ENCODE measurements at regions not wholly inside any gene's neighbourhood (a gene's known extent, or its start where the extent isn't known, plus 50 kb on each side); places are given as distances from the start of the nearest gene placed in this dataset.

GRCh38 chr6:16044211-16044643, 84.7 kb upstream of the MYLIP start:
- Histone ChIP-seq H3K4me3 (replicated peaks in 1 of 3; ENCODE audit: low read depth in 2 of 3, low read length in 3 of 3) (no peak overlapping the region), H3K9ac (ENCODE audit: insufficient read depth, low read length, poor library complexity, severe bottlenecking) (no peak overlapping the region), H3K4me2 (replicated peaks; ENCODE audit: extremely low read depth, low read length, poor library complexity, severe bottlenecking) (no peak overlapping the region), H3K79me2 (ENCODE audit: insufficient read depth, low read length) (no peaks in the 10 kb centered on the region), H4K20me1 (ENCODE audit: insufficient read depth, low read length) (no peaks in the 10 kb centered on the region), H3K27ac (ENCODE audit: low read depth in 1 of 2, low read length in 2 of 2) (no peak overlapping the region), H2AFZ (ENCODE audit: insufficient read depth, low read depth, low read length, poor library complexity, severe bottlenecking) (no peak overlapping the region), H3K4me1 (ENCODE audit: control insufficient read depth in 1 of 2, insufficient read depth in 2 of 2, low read length in 2 of 2) (peaks cover 5 to 7% of the 10 kb centered on the region in 2 donors), H3K36me3 (replicated peaks in 1 of 2; ENCODE audit: control insufficient read depth in 1 of 2, insufficient read depth in 2 of 2, low read length in 2 of 2) (no peaks in the 10 kb centered on the region), H3K9me3 (replicated peaks in 1 of 2; ENCODE audit: control insufficient read depth in 1 of 2, insufficient read depth in 1 of 2, low read length in 2 of 2) (peaks cover 0 to 11% of the 10 kb centered on the region in 2 donors), H3K27me3 (ENCODE audit: control insufficient read depth in 2 of 2, insufficient read depth in 2 of 2, low read length in 2 of 2) (no peaks in the 10 kb centered on the region)
- no peaks in the 10 kb centered on the region for H3K27me3 Mint-ChIP-seq (ENCODE audit: low read depth in 3 of 3)
- H3K4me1 Mint-ChIP-seq, result peaks cover 8% of the 10 kb centered on the region
- peak overlapping the region in 1 of 7 donors; percentile 74 for H3K27ac Mint-ChIP-seq
- no peaks in the 10 kb centered on the region for H3K36me3 Mint-ChIP-seq
- DNase-seq, result no peak
- TF ChIP-seq, protein P1, sequence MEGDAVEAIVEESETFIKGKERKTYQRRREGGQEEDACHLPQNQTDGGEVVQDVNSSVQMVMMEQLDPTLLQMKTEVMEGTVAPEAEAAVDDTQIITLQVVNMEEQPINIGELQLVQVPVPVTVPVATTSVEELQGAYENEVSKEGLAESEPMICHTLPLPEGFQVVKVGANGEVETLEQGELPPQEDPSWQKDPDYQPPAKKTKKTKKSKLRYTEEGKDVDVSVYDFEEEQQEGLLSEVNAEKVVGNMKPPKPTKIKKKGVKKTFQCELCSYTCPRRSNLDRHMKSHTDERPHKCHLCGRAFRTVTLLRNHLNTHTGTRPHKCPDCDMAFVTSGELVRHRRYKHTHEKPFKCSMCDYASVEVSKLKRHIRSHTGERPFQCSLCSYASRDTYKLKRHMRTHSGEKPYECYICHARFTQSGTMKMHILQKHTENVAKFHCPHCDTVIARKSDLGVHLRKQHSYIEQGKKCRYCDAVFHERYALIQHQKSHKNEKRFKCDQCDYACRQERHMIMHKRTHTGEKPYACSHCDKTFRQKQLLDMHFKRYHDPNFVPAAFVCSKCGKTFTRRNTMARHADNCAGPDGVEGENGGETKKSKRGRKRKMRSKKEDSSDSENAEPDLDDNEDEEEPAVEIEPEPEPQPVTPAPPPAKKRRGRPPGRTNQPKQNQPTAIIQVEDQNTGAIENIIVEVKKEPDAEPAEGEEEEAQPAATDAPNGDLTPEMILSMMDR (IDR thresholded peaks at IDR 0.05), result no peak
- WGBS (ENCODE audit: insufficient coverage), result 100% methylated on average over 1 of the region's 2 CpGs
- H3K9me3 Mint-ChIP-seq, result peaks cover 2 to 8% (median 6%) of the 10 kb centered on the region in 7 donors
- intact Hi-C loops (cut with micrococcal nuclease), result no loop called here
- H3K4me3 Mint-ChIP-seq, result no peak overlapping the region

- Histone ChIP-seq H3K27me3 (ENCODE audit: control insufficient read depth in 2 of 2, insufficient read depth in 2 of 2, low read length in 2 of 2) (no peaks in the 10 kb centered on the region), H3K9me3 (replicated peaks in 1 of 2; ENCODE audit: control insufficient read depth in 1 of 2, insufficient read depth in 1 of 2, low read length in 2 of 2) (peaks cover 0 to 11% of the 10 kb centered on the region in 2 donors), H2AFZ (ENCODE audit: insufficient read depth, low read depth, low read length, poor library complexity, severe bottlenecking) (peak overlapping the region; percentile 36), H4K20me1 (ENCODE audit: insufficient read depth, low read length) (no peaks in the 10 kb centered on the region), H3K9ac (ENCODE audit: insufficient read depth, low read length, poor library complexity, severe bottlenecking) (no peak overlapping the region), H3K79me2 (ENCODE audit: insufficient read depth, low read length) (no peaks in the 10 kb centered on the region), H3K4me2 (replicated peaks; ENCODE audit: extremely low read depth, low read length, poor library complexity, severe bottlenecking) (peak overlapping the region; percentile 14), H3K27ac (ENCODE audit: low read depth in 1 of 2, low read length in 2 of 2) (no peak overlapping the region), H3K4me3 (replicated peaks in 1 of 3; ENCODE audit: low read depth in 2 of 3, low read length in 3 of 3) (no peak overlapping the region), H3K4me1 (ENCODE audit: control insufficient read depth in 1 of 2, insufficient read depth in 2 of 2, low read length in 2 of 2) (peaks cover 5 to 7% of the 10 kb centered on the region in 2 donors), H3K36me3 (replicated peaks in 1 of 2; ENCODE audit: control insufficient read depth in 1 of 2, insufficient read depth in 2 of 2, low read length in 2 of 2) (no peaks in the 10 kb centered on the region)
- TF ChIP-seq, protein P1 (IDR thresholded peaks at IDR 0.05), result no peak
- Mint-ChIP-seq H3K36me3 (no peaks in the 10 kb centered on the region), H3K4me3 (peak overlapping the region in 1 of 2 donors; percentile 65), H3K4me1 (peaks cover 8% of the 10 kb centered on the region), H3K27me3 (ENCODE audit: low read depth in 3 of 3) (no peaks in the 10 kb centered on the region), H3K27ac (peak overlapping the region in 1 of 7 donors; percentile 13), H3K9me3 (peaks cover 2 to 8% (median 6%) of the 10 kb centered on the region in 7 donors)
- intact Hi-C loops (cut with micrococcal nuclease), result no loop called here
- 50% methylated on average over 2 of the region's 5 CpGs for WGBS (ENCODE audit: insufficient coverage)
- no peak for DNase-seq
These were observed 85.4 kb upstream of the MYLIP start for GRCh38 chr6:16043171-16044135.

Measured in CD14-positive monocyte (primary cell).